Uterus (tissue), 3 donors: ENCODE measurements at regions not wholly inside any gene's neighbourhood (a gene's known extent, or its start where the extent isn't known, plus 50 kb on each side); places are given as distances from the start of the nearest gene placed in this dataset.

ENCODE experiments used
- DNase-seq, 2 donors: peaks; one replicate each; pipeline ENCODE4 v3.0.0-alpha.2; 2019 to 2020
- H3K27ac ChIP-seq, 2 donors: fragments of 200-600 bp; sonication (generic); 1 replicate in 1 of 2; 2 replicates in 1 of 2; pipeline ENCODE4 v1.5.1; 2016 to 2018
- H3K27me3 ChIP-seq, 2 donors: fragments of 200-600 bp; sonication (generic); one replicate each; pipeline ENCODE4 v1.5.1; 2018 to 2019; ENCODE audit warnings: control low read depth in 1 of 2
- H3K36me3 ChIP-seq, 2 donors: fragments of 200-600 bp; sonication (generic); one replicate each; pipeline ENCODE4 v1.5.1; 2019; ENCODE audit warnings: control low read depth in 1 of 2
- H3K4me1 ChIP-seq, 2 donors: fragments of 200-600 bp; sonication (generic); one replicate each; pipeline ENCODE4 v1.5.1; 2018 to 2019; ENCODE audit warnings: control low read depth in 1 of 2
- H3K4me3 ChIP-seq, 2 donors: fragments of 200-600 bp; sonication (generic); 1 replicate in 1 of 2; 2 replicates in 1 of 2; pipeline ENCODE4 v1.5.1; 2018 to 2019; ENCODE audit warnings: mild to moderate bottlenecking in 1 of 2
- H3K9me3 ChIP-seq, 2 donors: fragments of 200-600 bp; sonication (generic); one replicate each; pipeline ENCODE4 v1.5.1; 2019; ENCODE audit warnings: control low read depth in 1 of 2
- POLR2A ChIP-seq, 2 donors: fragments of 450-650 bp; IDR thresholded peaks; one replicate each; pipeline ENCODE4 v1.6.1; 2016; ENCODE audit warnings: antibody characterized with exemption in 2 of 2, mild to moderate bottlenecking in 1 of 2, moderate library complexity in 1 of 2
- intact Hi-C: fragments of 100-400 bp; cut with DNase I; formaldehyde crosslinking; loops from one replicate; pipeline ENCODE4 v1.15.1; 2023; ENCODE audit warnings: low total_unique reads
- TF ChIP-seq, protein P1 (sequence below), 4 experiments: fragments of 200-600 bp in 2 of 4; fragments of 450-650 bp in 2 of 4; sonication (generic) in 2 of 4; IDR thresholded peaks; one replicate each; pipeline ENCODE4 v1.5.1; 2016 to 2019; ENCODE audit warnings: antibody characterized with exemption in 4 of 4, mild to moderate bottlenecking in 2 of 4, moderate library complexity in 1 of 4
- donor health status: DM: yes; HTN: yes; CAD: no.

DNA sequence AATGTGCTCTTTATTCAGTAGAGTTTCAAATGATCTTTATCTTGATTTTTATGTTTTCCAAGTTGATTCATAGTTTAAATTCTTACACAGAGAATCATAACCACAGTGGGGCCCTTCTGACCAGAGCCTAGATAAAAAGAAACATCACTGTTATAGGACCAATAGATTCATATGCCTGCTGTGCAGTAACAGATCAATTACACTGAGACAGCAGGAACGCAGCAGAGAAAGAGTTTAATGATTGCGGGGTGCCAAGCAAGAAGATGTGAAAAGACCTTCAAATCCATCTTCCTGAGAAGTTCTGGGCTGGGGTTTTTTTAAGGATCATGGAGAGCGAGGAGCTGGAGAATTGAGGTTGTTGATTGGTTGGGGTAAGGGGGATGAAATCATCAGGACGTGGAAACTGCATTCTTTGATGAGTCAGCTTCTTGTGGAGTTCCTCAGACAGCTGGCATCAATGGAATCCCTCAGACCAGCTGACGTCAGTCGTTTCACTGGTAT, 346.6 kb downstream of the TBC1D4 start:
- Histone ChIP-seq H3K4me1 (no peaks in the 10 kb centered on the region), H3K27ac (no peak overlapping the region), H3K9me3 (no peaks in the 10 kb centered on the region), H3K36me3 (no peaks in the 10 kb centered on the region), H3K27me3 (no peaks in the 10 kb centered on the region), H3K4me3 (no peak overlapping the region)
- TF ChIP-seq, protein P1, sequence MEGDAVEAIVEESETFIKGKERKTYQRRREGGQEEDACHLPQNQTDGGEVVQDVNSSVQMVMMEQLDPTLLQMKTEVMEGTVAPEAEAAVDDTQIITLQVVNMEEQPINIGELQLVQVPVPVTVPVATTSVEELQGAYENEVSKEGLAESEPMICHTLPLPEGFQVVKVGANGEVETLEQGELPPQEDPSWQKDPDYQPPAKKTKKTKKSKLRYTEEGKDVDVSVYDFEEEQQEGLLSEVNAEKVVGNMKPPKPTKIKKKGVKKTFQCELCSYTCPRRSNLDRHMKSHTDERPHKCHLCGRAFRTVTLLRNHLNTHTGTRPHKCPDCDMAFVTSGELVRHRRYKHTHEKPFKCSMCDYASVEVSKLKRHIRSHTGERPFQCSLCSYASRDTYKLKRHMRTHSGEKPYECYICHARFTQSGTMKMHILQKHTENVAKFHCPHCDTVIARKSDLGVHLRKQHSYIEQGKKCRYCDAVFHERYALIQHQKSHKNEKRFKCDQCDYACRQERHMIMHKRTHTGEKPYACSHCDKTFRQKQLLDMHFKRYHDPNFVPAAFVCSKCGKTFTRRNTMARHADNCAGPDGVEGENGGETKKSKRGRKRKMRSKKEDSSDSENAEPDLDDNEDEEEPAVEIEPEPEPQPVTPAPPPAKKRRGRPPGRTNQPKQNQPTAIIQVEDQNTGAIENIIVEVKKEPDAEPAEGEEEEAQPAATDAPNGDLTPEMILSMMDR (IDR thresholded peaks at IDR 0.05) = no peak
- no peak for TF ChIP-seq POLR2A (IDR thresholded peaks at IDR 0.05)
- intact Hi-C loops = no loop called here
- no peak for DNase-seq

DNA sequence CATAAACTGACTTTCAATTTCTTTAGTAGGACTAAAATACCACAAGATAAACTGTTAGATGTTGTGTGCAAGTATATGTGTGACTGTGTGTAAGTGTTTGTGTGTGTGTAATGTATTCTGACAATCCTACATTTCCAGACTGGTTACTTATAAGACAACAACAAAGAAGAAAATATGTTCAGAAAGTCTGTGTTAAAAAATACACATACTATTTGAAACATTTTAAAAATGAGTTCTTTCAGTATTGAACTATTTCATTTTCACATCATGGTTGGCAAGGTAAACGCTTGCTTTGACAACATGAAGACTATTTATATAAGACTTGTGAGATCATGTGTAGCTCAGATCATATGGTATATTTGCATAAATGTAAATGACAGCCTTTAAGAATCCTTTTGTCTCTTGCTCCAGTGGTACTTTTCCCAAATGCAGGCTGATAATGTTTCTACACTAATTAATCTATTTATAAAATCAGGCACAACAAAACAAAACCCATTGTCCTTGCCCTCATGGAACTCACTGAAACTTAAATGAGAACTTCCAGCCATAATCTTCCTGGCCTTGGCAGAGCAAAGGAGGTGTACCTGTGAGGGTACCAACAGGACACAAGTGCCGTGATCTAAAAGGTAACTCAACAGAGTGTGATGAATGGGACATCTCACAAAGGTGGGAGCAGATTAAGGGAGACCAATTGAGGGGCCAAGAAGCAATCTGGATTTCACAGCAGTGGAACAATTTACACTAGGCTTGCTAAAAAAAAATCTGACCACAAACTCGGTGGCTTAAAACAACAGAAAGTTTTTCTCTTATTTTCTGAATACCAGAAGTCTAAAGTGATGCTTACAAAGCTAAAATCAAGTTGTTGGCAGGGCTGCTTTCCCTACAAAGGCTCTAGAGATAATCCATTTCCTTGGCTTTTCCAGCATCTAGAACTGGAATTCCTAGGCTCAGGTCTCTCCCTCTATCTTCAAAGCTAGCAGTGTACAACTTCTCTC, 349.0 kb downstream of the TBC1D4 start:
- TF ChIP-seq POLR2A (IDR thresholded peaks at IDR 0.05) = no peak
- TF ChIP-seq, protein P1 (IDR thresholded peaks at IDR 0.05) = no peak
- Histone ChIP-seq H3K27ac (no peak overlapping the region), H3K36me3 (no peaks in the 10 kb centered on the region), H3K4me3 (no peak overlapping the region), H3K9me3 (no peaks in the 10 kb centered on the region), H3K27me3 (no peaks in the 10 kb centered on the region), H3K4me1 (no peaks in the 10 kb centered on the region)
- intact Hi-C loops = no loop called here
- DNase-seq = no peak

DNA sequence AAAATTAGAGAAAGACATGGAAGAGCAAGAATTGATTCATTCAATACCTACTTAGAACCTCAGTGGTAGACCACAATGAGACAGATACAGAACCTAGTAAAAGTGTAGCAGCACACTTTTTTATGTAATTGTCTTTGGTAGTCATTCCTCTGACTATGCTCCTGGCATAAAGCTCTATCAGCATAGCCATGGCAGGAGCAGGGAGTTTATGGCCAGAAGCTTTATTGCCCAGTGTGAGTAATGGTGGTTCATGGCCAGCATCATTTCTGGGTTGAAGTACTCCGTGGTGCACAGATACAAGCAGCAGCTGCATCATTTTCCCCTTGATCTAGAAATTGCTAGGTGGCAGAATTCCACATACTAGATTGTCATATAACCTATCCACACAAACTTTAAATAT, 352.6 kb downstream of the TBC1D4 start:
- no peaks in the 10 kb centered on the region for H3K9me3 ChIP-seq

DNA sequence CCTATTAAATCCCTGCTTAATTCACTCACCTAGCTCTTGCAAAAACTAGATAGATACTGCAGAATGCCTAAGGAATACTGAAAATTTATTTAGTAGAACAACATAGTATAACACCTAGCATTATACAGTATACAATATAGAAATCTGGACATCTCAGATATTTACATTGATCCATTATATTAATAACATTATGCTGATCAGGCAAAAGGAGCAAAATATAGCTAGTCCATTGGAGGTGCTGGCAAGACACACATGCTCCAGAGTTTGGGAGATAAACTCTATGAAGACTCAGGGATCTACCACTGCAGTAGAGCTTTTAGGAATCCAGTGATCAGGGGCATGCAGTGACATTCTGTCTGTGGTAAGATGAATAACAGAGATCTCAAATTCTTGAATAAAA, 357.6 kb downstream of the TBC1D4 start:
- H3K36me3 ChIP-seq = no peaks in the 10 kb centered on the region
- no peaks in the 10 kb centered on the region for H3K4me1 ChIP-seq
- no peaks in the 10 kb centered on the region for H3K9me3 ChIP-seq
- no peaks in the 10 kb centered on the region for H3K27me3 ChIP-seq
- no peak overlapping the region for H3K4me3 ChIP-seq
- intact Hi-C loops = no loop called here
- no peak for DNase-seq
- no peak overlapping the region for H3K27ac ChIP-seq
- TF ChIP-seq, protein P1 (IDR thresholded peaks at IDR 0.05) = no peak
- no peak for TF ChIP-seq POLR2A (IDR thresholded peaks at IDR 0.05)

More for the DNA sequence above, 352.6 kb downstream of the TBC1D4 start:
- intact Hi-C loops = no loop called here
- TF ChIP-seq, protein P1 (IDR thresholded peaks at IDR 0.05) = no peak
- no peak for TF ChIP-seq POLR2A (IDR thresholded peaks at IDR 0.05)
- Histone ChIP-seq H3K27me3 (no peaks in the 10 kb centered on the region), H3K4me1 (no peaks in the 10 kb centered on the region), H3K36me3 (no peaks in the 10 kb centered on the region), H3K4me3 (no peak overlapping the region), H3K27ac (no peak overlapping the region)
- no peak for DNase-seq

DNA sequence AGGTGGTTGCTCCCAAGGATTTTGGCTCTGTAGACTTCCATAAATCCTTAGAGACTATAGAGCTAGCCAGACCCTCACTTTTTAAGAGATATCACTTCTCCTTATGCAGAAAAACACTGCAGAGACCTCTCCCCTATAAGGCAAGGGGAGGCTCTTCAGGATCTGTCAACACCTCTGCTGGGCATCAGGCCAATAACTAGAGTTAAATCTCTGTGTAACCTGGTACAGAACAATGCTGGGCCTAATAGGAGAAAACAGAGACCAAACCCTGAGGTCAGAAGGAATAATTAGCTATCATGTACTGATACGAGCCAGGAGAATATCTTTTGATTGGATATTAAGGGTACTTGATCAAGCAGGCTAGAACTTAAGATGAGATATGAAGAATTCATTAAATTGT, 358.5 kb downstream of the TBC1D4 start:
- H3K9me3 ChIP-seq = no peaks in the 10 kb centered on the region
- intact Hi-C loops = no loop called here
- no peak for DNase-seq
- no peak overlapping the region for H3K4me3 ChIP-seq
- H3K4me1 ChIP-seq = no peaks in the 10 kb centered on the region
- H3K27me3 ChIP-seq = no peaks in the 10 kb centered on the region
- no peak for TF ChIP-seq POLR2A (IDR thresholded peaks at IDR 0.05)
- TF ChIP-seq, protein P1 (IDR thresholded peaks at IDR 0.05) = no peak
- no peak overlapping the region for H3K27ac ChIP-seq
- no peaks in the 10 kb centered on the region for H3K36me3 ChIP-seq
